ENCODE measurements at regions not wholly inside any gene's neighbourhood (a gene's known extent, or its start where the extent isn't known, plus 50 kb on each side); places are given as distances from the start of the nearest gene placed in this dataset.
A peak's percentile ranks its signal among the peaks of the same experiment; 100 is the strongest.

DNA sequence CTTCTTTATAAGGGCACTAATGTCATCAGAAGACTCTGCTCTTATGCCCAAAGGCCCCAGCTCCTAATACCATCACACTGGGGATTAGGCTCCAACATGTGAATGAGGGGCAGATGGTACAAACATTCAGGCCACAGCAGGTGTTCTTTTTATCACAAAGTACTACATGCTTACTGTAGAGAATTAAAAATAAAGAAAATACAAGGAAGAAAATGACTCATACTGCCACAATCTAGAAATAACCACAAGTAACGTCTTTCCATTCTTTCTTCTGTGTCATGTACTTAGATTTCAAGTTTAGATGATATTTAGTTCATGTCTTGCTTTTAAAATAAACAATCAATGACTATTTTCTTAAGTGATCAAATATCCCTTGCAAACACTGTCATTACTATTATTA, 100.3 kb upstream of the NEDD4L start:
- Histone ChIP-seq H4K20me1 (ENCODE audit: insufficient read depth, low read length) (no peaks in the 10 kb centered on the region), H4K91ac (ENCODE audit: insufficient read depth, low read depth, low read length) (no peak overlapping the region), H3K27me3 (ENCODE audit: control insufficient read depth, insufficient read depth, low read length) (no peaks in the 10 kb centered on the region), H2BK120ac (ENCODE audit: low read depth, low read length) (peak overlapping the region; percentile 10), H3K36me3 (ENCODE audit: control insufficient read depth, insufficient read depth, low read length) (no peaks in the 10 kb centered on the region), H2BK20ac (ENCODE audit: low read depth, low read length) (0 out of 2 replicates have a peak overlapping the region, but pooled peaks have one; percentile 13), H3K23ac (ENCODE audit: low read depth, low read length) (no peak overlapping the region), H4K5ac (ENCODE audit: low read depth, low read length) (no peak overlapping the region), H3K4me2 (ENCODE audit: low read depth, low read length) (peak overlapping the region; percentile 32; the same call in 1 of the 2 replicates), H3K56ac (ENCODE audit: extremely low read depth, insufficient read depth, low read length) (no peak overlapping the region), H3K4me1 (ENCODE audit: control insufficient read depth, insufficient read depth, low read length) (peaks cover 5% of the 10 kb centered on the region), H3K14ac (replicated peaks; ENCODE audit: low read depth, low read length) (no peak overlapping the region), H2AK9ac (replicated peaks; ENCODE audit: low read depth, low read length, poor library complexity) (no peak overlapping the region), H3K27ac (ENCODE audit: insufficient read depth, low read length) (no peak overlapping the region), H3K4me3 (ENCODE audit: insufficient read depth, low read depth, low read length) (no peak overlapping the region), H3K79me1 (ENCODE audit: low read depth in 1 of 2, low read length in 2 of 2) (no peaks in the 10 kb centered on the region), H2AFZ (replicated peaks; ENCODE audit: low read length, poor library complexity) (no peak overlapping the region), H2AK5ac (ENCODE audit: low read depth, low read length) (no peak overlapping the region), H2BK15ac (ENCODE audit: low read depth, low read length) (no peak overlapping the region), H4K8ac (ENCODE audit: low read depth in 2 of 2, low read length in 2 of 2) (no peak overlapping the region), H3K9me3 (ENCODE audit: control insufficient read depth, insufficient read depth, low read length) (no peaks in the 10 kb centered on the region), H3K4ac (ENCODE audit: low read depth, low read length) (no peak overlapping the region), H3K9ac (ENCODE audit: low read depth, low read length) (no peak overlapping the region), H2BK5ac (ENCODE audit: low read depth, low read length, poor library complexity, severe bottlenecking) (no peak overlapping the region), H3K9me1 (ENCODE audit: insufficient read depth, low read length) (no peaks in the 10 kb centered on the region; the same call in 1 of the 2 replicates), H3K18ac (ENCODE audit: low read depth, low read length) (no peak overlapping the region)
- ATAC-seq (ENCODE audit: low read depth) (peak; percentile 87), DNase-seq (peak; percentile 86)
- intact Hi-C loops (cut with micrococcal nuclease) (no loop called here), in situ Hi-C loops (cut with MboI; ENCODE audit: low sequenced_read_pairs) (no loop called here), dilution Hi-C loops (cut with HindIII; ENCODE audit: low sequenced_read_pairs, unreplicated experiment) (no loop called here)
- BruUV-seq (replicated peaks) = no TSS peak
- TF ChIP-seq FOS (IDR thresholded peaks at IDR 0.05; ENCODE audit: low read depth, low read length) = peak; percentile 63; the same call in 1 of the 2 replicates
- TF ChIP-seq MAZ (IDR thresholded peaks at IDR 0.05; ENCODE audit: borderline replicate concordance, low read depth, low read length) = no peak
- peak; percentile 52 for TF ChIP-seq RCOR1 (IDR thresholded peaks at IDR 0.05; ENCODE audit: insufficient replicate concordance, low read length)
- WGBS, 2 experiments (ENCODE audit: extremely low coverage in 2 of 2, insufficient read length in 1 of 2) = no CpG with 5 or more reads among the region's 1 CpG
- ChIA-PET CTCF (no interaction called here), POLR2A (ENCODE audit: unreplicated experiment) (no interaction called here)

Measured in IMR-90 (cell line).